Activated CD4-positive, CD25-positive, alpha-beta regulatory T cell treated with anti-CD3 and anti-CD28 coated beads, Interleukin-2, amount 50 U/mL, for 16 hours (primary cell): ENCODE measurements at regions not wholly inside any gene's neighbourhood (a gene's known extent, or its start where the extent isn't known, plus 50 kb on each side); places are given as distances from the start of the nearest gene placed in this dataset.

Source experiments
- DNase-seq: peaks from one replicate; pipeline ENCODE4 v3.0.0-alpha.2; 2020; ENCODE audit warnings: low read depth, low spot score

- DNase-seq, result no peak
These were observed 343.0 kb downstream of the BMP4 start for GRCh38 chr14:53613404-53614253.

GRCh38 chr14:53610947-53611346 is 345.7 kb downstream of the BMP4 start:
- DNase-seq, result no peak

- DNase-seq, result no peak
These were observed 347.6 kb downstream of the BMP4 start for GRCh38 chr14:53609009-53609408.

GRCh38 chr14:53608369-53608768 is 348.3 kb downstream of the BMP4 start:
- no peak for DNase-seq

- DNase-seq, result no peak
These were observed 350.4 kb downstream of the BMP4 start for GRCh38 chr14:53606203-53606602.

- no peak for DNase-seq
These were observed 351.1 kb downstream of the BMP4 start for GRCh38 chr14:53605562-53605961.

GRCh38 chr14:53603994-53604393 is 352.6 kb downstream of the BMP4 start:
- DNase-seq, result no peak

GRCh38 chr14:53601409-53601808 is 355.2 kb downstream of the BMP4 start:
- no peak for DNase-seq

- DNase-seq, result no peak
These were observed 357.2 kb downstream of the BMP4 start for GRCh38 chr14:53599221-53599945.

GRCh38 chr14:53596853-53597525 is 359.6 kb downstream of the BMP4 start:
- DNase-seq, result no peak

- DNase-seq, result no peak
These were observed 364.8 kb downstream of the BMP4 start for GRCh38 chr14:53591816-53592215.

GRCh38 chr14:53581504-53581903 is 375.1 kb downstream of the BMP4 start:
- no peak for DNase-seq

- no peak for DNase-seq
These were observed 384.8 kb downstream of the BMP4 start for GRCh38 chr14:53571641-53572328.

- DNase-seq, result no peak
These were observed 385.9 kb downstream of the BMP4 start for GRCh38 chr14:53570411-53571387.

- DNase-seq, result no peak
These were observed 387.2 kb downstream of the BMP4 start for GRCh38 chr14:53569446-53569845.

GRCh38 chr14:53567236-53567780 is 389.3 kb downstream of the BMP4 start:
- no peak for DNase-seq

- no peak for DNase-seq
These were observed 391.8 kb downstream of the BMP4 start for GRCh38 chr14:53564870-53565269.

- DNase-seq, result no peak
These were observed 393.0 kb downstream of the BMP4 start for GRCh38 chr14:53563628-53564027.

GRCh38 chr14:53553221-53553620 is 400.1 kb upstream of the DDHD1 start:
- no peak for DNase-seq

- no peak for DNase-seq
These were observed 398.7 kb upstream of the DDHD1 start for GRCh38 chr14:53551862-53552261.
